Heart left ventricle (tissue), 13 donors: ENCODE measurements at regions not wholly inside any gene's neighbourhood (a gene's known extent, or its start where the extent isn't known, plus 50 kb on each side); places are given as distances from the start of the nearest gene placed in this dataset.

Experiments used
- CTCF ChIP-seq, 12 donors: fragments of 200-600 bp; sonication (generic) in 4 of 12; IDR thresholded peaks; one replicate each; pipeline versions ENCODE4 v1.5.0 to v1.8.0; 2018 to 2022; ENCODE audit warnings: antibody characterized with exemption in 12 of 12, mild to moderate bottlenecking in 5 of 12
- POLR2A ChIP-seq, 2 donors: fragments of 450-650 bp; IDR thresholded peaks; one replicate each; pipeline ENCODE4 v1.6.1; 2017; ENCODE audit warnings: antibody characterized with exemption in 2 of 2, mild to moderate bottlenecking in 2 of 2, moderate library complexity in 2 of 2
- donor health status: ischemic (EF 13 %, LVEDD 7.1; RV severe dilation, severe dysfunction).
- donor health status: DM: no; HTN: yes; CAD: no.
- donor health status: DM: no; HTN: no; CAD: no.
- donor health status: ischemic (EF 25% LVEDD 6.9; RV normal size, moderate dysfunction).
- donor health status: ischemic (EF 25% LVEDD 5.7; RV mildly dilated, moderate dysfunction).
- donor health status: ischemic (EF 35%, LVEDD 5.7; RV mildly dilated, moderate dysfunction).
- donor health status: nonischemic (EF 11% LVEDD 7.7; RV severe dilation, severe dysfunction).
- donor health status: DM: yes; HTN: yes; CAD: no.
- donor health status: PGD.
- donor health status: ischemic (EF 29% LVEDD 5.4; RV normal size, mild dysfunction).
- donor health status: nonischemic (EF 23%, LVEDD 6.1; RV moderate dilation, normal function).

GRCh38 chr4:45317739-45318138 is 591.4 kb upstream of the GNPDA2 start:
- TF ChIP-seq CTCF (IDR thresholded peaks at IDR 0.05) (no peak), POLR2A (IDR thresholded peaks at IDR 0.05) (no peak)
